ENCODE measurements at regions not wholly inside any gene's neighbourhood (a gene's known extent, or its start where the extent isn't known, plus 50 kb on each side); places are given as distances from the start of the nearest gene placed in this dataset.

DNA sequence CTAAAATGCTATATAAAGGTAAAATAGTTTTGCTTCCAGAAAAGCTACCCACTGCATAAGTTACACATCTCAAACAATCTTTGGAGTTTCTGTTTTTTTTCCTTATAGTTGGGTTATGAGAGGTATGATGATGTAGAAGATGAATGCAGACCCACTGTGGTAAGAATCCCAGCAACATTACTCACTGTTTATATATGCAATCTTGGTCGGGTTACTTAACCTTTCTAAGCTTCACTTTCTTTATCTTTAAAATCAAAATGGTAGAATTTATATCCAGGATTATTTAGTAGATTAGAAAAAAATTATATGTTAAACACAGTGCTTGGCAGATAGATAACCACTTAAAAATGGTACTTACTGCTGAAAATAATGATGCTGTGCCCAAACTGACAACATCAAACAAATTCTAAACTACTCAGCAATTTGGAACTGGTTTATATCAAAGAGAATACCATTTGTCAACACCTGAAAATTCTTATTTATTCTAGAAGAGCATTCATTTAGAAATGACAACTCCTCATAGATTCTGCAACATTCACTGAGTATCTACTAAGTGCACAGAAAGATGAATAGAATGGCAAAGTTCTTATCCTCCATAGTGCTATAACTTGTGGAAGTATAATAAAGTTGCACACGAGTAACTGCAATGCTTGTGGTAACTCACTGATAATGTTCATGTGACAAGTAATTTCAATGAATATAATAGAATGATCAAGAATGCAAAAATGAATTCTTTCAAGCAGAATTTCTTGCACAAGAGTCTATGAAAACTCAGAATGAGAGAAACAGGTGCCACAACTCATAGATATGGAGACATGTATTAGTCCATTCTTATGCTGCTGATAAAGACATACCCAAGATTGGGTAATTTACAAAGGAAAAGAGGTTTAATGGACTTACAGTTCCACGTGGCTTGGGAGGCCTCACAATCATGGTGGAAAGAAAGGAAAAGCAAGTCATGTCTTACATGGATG lies 129.0 kb upstream of the SLC7A14 start:
- TF ChIP-seq, protein P1, sequence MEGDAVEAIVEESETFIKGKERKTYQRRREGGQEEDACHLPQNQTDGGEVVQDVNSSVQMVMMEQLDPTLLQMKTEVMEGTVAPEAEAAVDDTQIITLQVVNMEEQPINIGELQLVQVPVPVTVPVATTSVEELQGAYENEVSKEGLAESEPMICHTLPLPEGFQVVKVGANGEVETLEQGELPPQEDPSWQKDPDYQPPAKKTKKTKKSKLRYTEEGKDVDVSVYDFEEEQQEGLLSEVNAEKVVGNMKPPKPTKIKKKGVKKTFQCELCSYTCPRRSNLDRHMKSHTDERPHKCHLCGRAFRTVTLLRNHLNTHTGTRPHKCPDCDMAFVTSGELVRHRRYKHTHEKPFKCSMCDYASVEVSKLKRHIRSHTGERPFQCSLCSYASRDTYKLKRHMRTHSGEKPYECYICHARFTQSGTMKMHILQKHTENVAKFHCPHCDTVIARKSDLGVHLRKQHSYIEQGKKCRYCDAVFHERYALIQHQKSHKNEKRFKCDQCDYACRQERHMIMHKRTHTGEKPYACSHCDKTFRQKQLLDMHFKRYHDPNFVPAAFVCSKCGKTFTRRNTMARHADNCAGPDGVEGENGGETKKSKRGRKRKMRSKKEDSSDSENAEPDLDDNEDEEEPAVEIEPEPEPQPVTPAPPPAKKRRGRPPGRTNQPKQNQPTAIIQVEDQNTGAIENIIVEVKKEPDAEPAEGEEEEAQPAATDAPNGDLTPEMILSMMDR (conservative IDR thresholded peaks at IDR 0.05; ENCODE audit: low read length) = no peak
- no peak for TF ChIP-seq EZH2phosphoT487 (IDR thresholded peaks at IDR 0.05; ENCODE audit: borderline replicate concordance)
